ENCODE measurements at regions not wholly inside any gene's neighbourhood (a gene's known extent, or its start where the extent isn't known, plus 50 kb on each side); places are given as distances from the start of the nearest gene placed in this dataset.
"Not testable (repeated sequence)": the region's sequence is repeated elsewhere in the genome, so short reads cannot be mapped to it uniquely, and the experiment has no call there.

- H3K4me3 Mint-ChIP-seq (ENCODE audit: unreplicated experiment); H3K27ac Mint-ChIP-seq (ENCODE audit: unreplicated experiment); H3K36me3 ChIP-seq (ENCODE audit: control insufficient read depth, insufficient read depth, low read length); H3K36me3 Mint-ChIP-seq (ENCODE audit: insufficient read depth, unreplicated experiment); POLR2A ChIA-PET; H3K9me3 ChIP-seq; BruUV-seq (replicated peaks); H3K4me3 ChIP-seq (ENCODE audit: low read depth, low read length); DNase-seq; H3K27me3 Mint-ChIP-seq (ENCODE audit: insufficient read depth, unreplicated experiment); CTCF ChIA-PET; H3K27me3 ChIP-seq (replicated peaks; ENCODE audit: control insufficient read depth, insufficient read depth, low read length); H3K9me3 Mint-ChIP-seq (ENCODE audit: unreplicated experiment); H3K4me1 ChIP-seq; intact Hi-C loops (cut with micrococcal nuclease; ENCODE audit: unreplicated experiment); H3K4me1 Mint-ChIP-seq (ENCODE audit: low read depth, unreplicated experiment): not testable (repeated sequence)
These were observed 133.4 kb downstream of the POTEH start for GRCh38 chr22:15823178-15823577.

DNA sequence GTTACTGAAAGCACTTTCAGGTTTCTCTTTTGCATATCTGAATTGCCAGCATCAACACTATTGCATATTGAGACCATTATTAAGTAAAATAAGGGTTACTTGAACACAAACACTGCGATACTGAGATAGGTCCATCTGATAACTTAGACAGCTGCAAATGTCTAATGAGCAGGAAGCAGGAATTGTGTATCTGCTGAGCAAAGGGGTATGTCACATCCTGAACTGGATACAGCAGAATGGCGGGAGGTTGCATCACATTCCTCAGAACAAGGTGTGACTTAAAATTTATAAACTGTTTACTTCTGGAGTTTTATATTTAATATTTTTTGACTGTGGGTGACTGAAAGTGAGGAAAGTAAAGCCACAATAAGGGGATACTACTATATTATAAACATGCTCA is 142.4 kb downstream of the POTEH start:
- H3K27me3 ChIP-seq (replicated peaks; ENCODE audit: control insufficient read depth, insufficient read depth, low read length); H3K4me1 Mint-ChIP-seq (ENCODE audit: low read depth, unreplicated experiment); H3K27me3 Mint-ChIP-seq (ENCODE audit: insufficient read depth, unreplicated experiment); DNase-seq; H3K36me3 Mint-ChIP-seq (ENCODE audit: insufficient read depth, unreplicated experiment); BruUV-seq (replicated peaks); H3K4me1 ChIP-seq; CTCF ChIA-PET; POLR2A ChIA-PET; H3K4me3 ChIP-seq (ENCODE audit: low read depth, low read length); H3K4me3 Mint-ChIP-seq (ENCODE audit: unreplicated experiment); H3K9me3 ChIP-seq; H3K27ac Mint-ChIP-seq (ENCODE audit: unreplicated experiment); H3K36me3 ChIP-seq (ENCODE audit: control insufficient read depth, insufficient read depth, low read length); intact Hi-C loops (cut with micrococcal nuclease; ENCODE audit: unreplicated experiment); H3K9me3 Mint-ChIP-seq (ENCODE audit: unreplicated experiment): not testable (repeated sequence)

GRCh38 chr22:15835729-15836128 is 145.9 kb downstream of the POTEH start:
- H3K4me1 ChIP-seq; H3K36me3 ChIP-seq (ENCODE audit: control insufficient read depth, insufficient read depth, low read length); H3K27me3 ChIP-seq (replicated peaks; ENCODE audit: control insufficient read depth, insufficient read depth, low read length); BruUV-seq (replicated peaks); POLR2A ChIA-PET; CTCF ChIA-PET; H3K36me3 Mint-ChIP-seq (ENCODE audit: insufficient read depth, unreplicated experiment); H3K27me3 Mint-ChIP-seq (ENCODE audit: insufficient read depth, unreplicated experiment); H3K4me1 Mint-ChIP-seq (ENCODE audit: low read depth, unreplicated experiment); H3K9me3 ChIP-seq; H3K9me3 Mint-ChIP-seq (ENCODE audit: unreplicated experiment); DNase-seq; intact Hi-C loops (cut with micrococcal nuclease; ENCODE audit: unreplicated experiment); H3K4me3 ChIP-seq (ENCODE audit: low read depth, low read length); H3K27ac Mint-ChIP-seq (ENCODE audit: unreplicated experiment); H3K4me3 Mint-ChIP-seq (ENCODE audit: unreplicated experiment): not testable (repeated sequence)

DNA sequence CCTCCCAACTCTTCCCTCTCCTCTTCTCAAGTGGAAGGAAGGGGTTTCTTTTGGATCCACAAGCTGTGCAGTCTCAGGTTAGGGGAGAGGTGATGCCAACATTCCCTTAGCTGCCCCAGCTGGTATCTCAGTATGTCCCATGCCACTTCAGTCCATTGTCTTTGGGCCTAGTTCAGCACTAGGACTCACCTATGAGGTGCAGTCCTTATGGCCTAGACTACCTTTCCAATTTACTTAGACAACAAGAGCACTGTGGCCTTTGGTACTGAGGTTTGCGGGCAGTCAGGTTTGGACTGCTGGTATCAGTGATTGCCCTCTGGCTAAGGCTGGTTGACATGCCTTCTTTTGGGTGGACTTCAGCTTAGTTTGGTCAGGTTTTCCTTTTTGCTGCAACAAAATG is 159.9 kb downstream of the POTEH start:
- H3K36me3 ChIP-seq (ENCODE audit: control insufficient read depth, insufficient read depth, low read length); H3K27me3 Mint-ChIP-seq (ENCODE audit: insufficient read depth, unreplicated experiment); BruUV-seq (replicated peaks); H3K4me3 ChIP-seq (ENCODE audit: low read depth, low read length); DNase-seq; H3K4me1 ChIP-seq; H3K36me3 Mint-ChIP-seq (ENCODE audit: insufficient read depth, unreplicated experiment); H3K9me3 Mint-ChIP-seq (ENCODE audit: unreplicated experiment); POLR2A ChIA-PET; H3K27ac Mint-ChIP-seq (ENCODE audit: unreplicated experiment); CTCF ChIA-PET; H3K27me3 ChIP-seq (replicated peaks; ENCODE audit: control insufficient read depth, insufficient read depth, low read length); intact Hi-C loops (cut with micrococcal nuclease; ENCODE audit: unreplicated experiment); H3K4me3 Mint-ChIP-seq (ENCODE audit: unreplicated experiment); H3K9me3 ChIP-seq; H3K4me1 Mint-ChIP-seq (ENCODE audit: low read depth, unreplicated experiment): not testable (repeated sequence)

- H3K4me1 ChIP-seq; POLR2A ChIA-PET; H3K27me3 Mint-ChIP-seq (ENCODE audit: insufficient read depth, unreplicated experiment); H3K4me1 Mint-ChIP-seq (ENCODE audit: low read depth, unreplicated experiment); BruUV-seq (replicated peaks); H3K36me3 ChIP-seq (ENCODE audit: control insufficient read depth, insufficient read depth, low read length); H3K27ac Mint-ChIP-seq (ENCODE audit: unreplicated experiment); intact Hi-C loops (cut with micrococcal nuclease; ENCODE audit: unreplicated experiment); H3K9me3 ChIP-seq; H3K9me3 Mint-ChIP-seq (ENCODE audit: unreplicated experiment); CTCF ChIA-PET; DNase-seq; H3K4me3 Mint-ChIP-seq (ENCODE audit: unreplicated experiment); H3K27me3 ChIP-seq (replicated peaks; ENCODE audit: control insufficient read depth, insufficient read depth, low read length); H3K36me3 Mint-ChIP-seq (ENCODE audit: insufficient read depth, unreplicated experiment); H3K4me3 ChIP-seq (ENCODE audit: low read depth, low read length): not testable (repeated sequence)
These were observed 164.0 kb downstream of the POTEH start for GRCh38 chr22:15853716-15854373.

- H3K27ac Mint-ChIP-seq (ENCODE audit: unreplicated experiment); H3K4me1 Mint-ChIP-seq (ENCODE audit: low read depth, unreplicated experiment); CTCF ChIA-PET; H3K9me3 ChIP-seq; BruUV-seq (replicated peaks); H3K36me3 ChIP-seq (ENCODE audit: control insufficient read depth, insufficient read depth, low read length); H3K36me3 Mint-ChIP-seq (ENCODE audit: insufficient read depth, unreplicated experiment); H3K4me3 ChIP-seq (ENCODE audit: low read depth, low read length); intact Hi-C loops (cut with micrococcal nuclease; ENCODE audit: unreplicated experiment); H3K4me1 ChIP-seq; H3K9me3 Mint-ChIP-seq (ENCODE audit: unreplicated experiment); H3K27me3 Mint-ChIP-seq (ENCODE audit: insufficient read depth, unreplicated experiment); H3K4me3 Mint-ChIP-seq (ENCODE audit: unreplicated experiment); H3K27me3 ChIP-seq (replicated peaks; ENCODE audit: control insufficient read depth, insufficient read depth, low read length); POLR2A ChIA-PET: not testable (repeated sequence)
- peak in 1 of 2 experiments; percentile 28 for DNase-seq
These were observed 164.6 kb downstream of the POTEH start for GRCh38 chr22:15854421-15854820.

- H3K27ac Mint-ChIP-seq (ENCODE audit: unreplicated experiment); POLR2A ChIA-PET; H3K9me3 Mint-ChIP-seq (ENCODE audit: unreplicated experiment); H3K27me3 ChIP-seq (replicated peaks; ENCODE audit: control insufficient read depth, insufficient read depth, low read length); BruUV-seq (replicated peaks); H3K4me1 ChIP-seq; H3K9me3 ChIP-seq; CTCF ChIA-PET; DNase-seq; H3K36me3 ChIP-seq (ENCODE audit: control insufficient read depth, insufficient read depth, low read length); H3K4me3 ChIP-seq (ENCODE audit: low read depth, low read length); H3K4me1 Mint-ChIP-seq (ENCODE audit: low read depth, unreplicated experiment); H3K36me3 Mint-ChIP-seq (ENCODE audit: insufficient read depth, unreplicated experiment); H3K27me3 Mint-ChIP-seq (ENCODE audit: insufficient read depth, unreplicated experiment); H3K4me3 Mint-ChIP-seq (ENCODE audit: unreplicated experiment); intact Hi-C loops (cut with micrococcal nuclease; ENCODE audit: unreplicated experiment): not testable (repeated sequence)
These were observed 165.2 kb downstream of the POTEH start for GRCh38 chr22:15854978-15855377.
